Right lobe of liver (tissue), 6 donors: ENCODE measurements at regions not wholly inside any gene's neighbourhood (a gene's known extent, or its start where the extent isn't known, plus 50 kb on each side); places are given as distances from the start of the nearest gene placed in this dataset.
A peak's percentile ranks its signal among the peaks of the same experiment; 100 is the strongest.
"Not testable (repeated sequence)": the region's sequence is repeated elsewhere in the genome, so short reads cannot be mapped to it uniquely, and the experiment has no call there.

Source experiments
- ATAC-seq, 4 donors: fragments of 200-7000 bp; cut with Tn5 transposase; one replicate each; pipeline ENCODE4 v1.9.1; 2020; ENCODE audit warnings: mild to moderate bottlenecking in 4 of 4, moderate library complexity in 4 of 4
- DNase-seq, 3 donors: peaks; one replicate each; pipeline ENCODE4 v3.0.0-alpha.2; 2020
- H3K27ac ChIP-seq, 3 donors: fragments of 200-600 bp; one replicate each; pipeline ENCODE4 v1.8.0; 2022
- H3K27me3 ChIP-seq, 2 donors: fragments of 200-600 bp; one replicate each; pipeline ENCODE4 v1.8.0; 2022
- H3K36me3 ChIP-seq, 4 donors: fragments of 200-600 bp; sonication (generic) in 1 of 4; one replicate each; pipeline versions ENCODE4 v1.5.1 to v1.8.0; 2017 to 2022; ENCODE audit warnings: control low read depth in 1 of 4
- H3K4me1 ChIP-seq, 4 donors: fragments of 200-600 bp; sonication (generic) in 1 of 4; one replicate each; pipeline versions ENCODE4 v1.5.1 to v1.8.0; 2017 to 2022; ENCODE audit warnings: control low read depth in 1 of 4
- H3K4me3 ChIP-seq, 3 donors: fragments of 200-600 bp; one replicate each; pipeline ENCODE4 v1.8.0; 2022
- H3K9me3 ChIP-seq, 4 donors: fragments of 200-600 bp; sonication (generic) in 1 of 4; one replicate each; pipeline versions ENCODE4 v1.5.1 to v1.8.0; 2017 to 2022; ENCODE audit warnings: control low read depth in 1 of 4
- WGBS: methylation state at CpG from one replicate; pipeline ENCODE4 v1.1.6; 2018; ENCODE audit warnings: low coverage, low lambda C conversion rate; ENCODE audit not compliant: insufficient coverage; ENCODE audit errors: missing lambda C conversion rate; 5-methylcytosine and 5-hydroxymethylcytosine counted together
- intact Hi-C, 2 donors: fragments of 100-400 bp; cut with DNase I; formaldehyde crosslinking; loops; one replicate each; pipeline versions ENCODE4 v1.11.2 to v1.14.1; 2022
- donor health status: DM: no; HTN: yes; CAD: no.
- donor health status: DM: no; HTN: no; CAD: no.
- donor health status: DM: no; HTN: no; CAD: no.
- donor health status: DM: no; HTN: yes; CAD: no.
- donor health status: DM: no; HTN: yes; CAD: no.

GRCh38 chr16:88182967-88183881, 199.5 kb upstream of the ZNF469 start:
- not testable (repeated sequence) for H3K27ac ChIP-seq

GRCh38 chr16:88184053-88184452, 198.7 kb upstream of the ZNF469 start:
- ATAC-seq, H3K27me3 ChIP-seq: not testable (repeated sequence)
- WGBS: no CpG with 5 or more reads among the region's 14 CpGs

More at GRCh38 chr16:88182967-88183881, 199.5 kb upstream of the ZNF469 start:
- intact Hi-C loops, H3K9me3 ChIP-seq, ATAC-seq, H3K36me3 ChIP-seq, H3K27me3 ChIP-seq, H3K4me1 ChIP-seq, H3K4me3 ChIP-seq: not testable (repeated sequence)
- 65% methylated on average over 15 of the region's 33 CpGs for WGBS
- peak in 1 of 3 donors; percentile 27 for DNase-seq

GRCh38 chr16:88184566-88185355, 198.0 kb upstream of the ZNF469 start:
- H3K4me3 ChIP-seq, ATAC-seq, intact Hi-C loops, H3K27me3 ChIP-seq, H3K4me1 ChIP-seq, H3K27ac ChIP-seq, H3K9me3 ChIP-seq, H3K36me3 ChIP-seq: not testable (repeated sequence)
- peak in 1 of 3 donors; percentile 5 for DNase-seq
- WGBS: 80% methylated on average over 1 of the region's 36 CpGs

More at GRCh38 chr16:88184053-88184452, 198.7 kb upstream of the ZNF469 start:
- H3K36me3 ChIP-seq, intact Hi-C loops, H3K4me1 ChIP-seq, H3K9me3 ChIP-seq, H3K4me3 ChIP-seq, H3K27ac ChIP-seq: not testable (repeated sequence)
- peak in 1 of 3 donors; percentile 22 for DNase-seq

DNA sequence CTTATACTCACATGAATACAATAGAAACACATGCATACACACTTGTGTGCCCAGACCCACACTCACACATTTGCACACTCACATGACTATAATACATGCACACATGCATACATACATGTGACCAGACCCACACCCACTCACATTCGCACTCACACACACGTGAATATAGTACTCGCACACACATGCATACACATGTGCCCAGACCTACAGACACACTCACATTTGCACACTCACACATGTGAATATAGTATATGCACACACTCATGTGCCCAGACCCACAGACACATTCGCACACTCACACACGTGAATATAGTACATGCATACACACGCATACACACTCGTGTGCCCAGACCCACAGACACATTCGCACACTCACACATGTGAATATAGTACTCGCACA, 197.4 kb upstream of the ZNF469 start:
- H3K4me1 ChIP-seq, H3K27ac ChIP-seq, H3K36me3 ChIP-seq, H3K4me3 ChIP-seq, ATAC-seq, H3K27me3 ChIP-seq, intact Hi-C loops, H3K9me3 ChIP-seq, DNase-seq: not testable (repeated sequence)
- 63% methylated on average over 3 of the region's 9 CpGs for WGBS

GRCh38 chr16:88185976-88186888, 196.5 kb upstream of the ZNF469 start:
- H3K27ac ChIP-seq, H3K36me3 ChIP-seq, intact Hi-C loops, H3K27me3 ChIP-seq, H3K9me3 ChIP-seq, H3K4me1 ChIP-seq, H3K4me3 ChIP-seq: not testable (repeated sequence)
- peak in 1 of 4 donors; percentile 50 for ATAC-seq
- 73% methylated on average over 5 of the region's 55 CpGs for WGBS
- DNase-seq: peak in 1 of 3 donors; percentile 26

DNA sequence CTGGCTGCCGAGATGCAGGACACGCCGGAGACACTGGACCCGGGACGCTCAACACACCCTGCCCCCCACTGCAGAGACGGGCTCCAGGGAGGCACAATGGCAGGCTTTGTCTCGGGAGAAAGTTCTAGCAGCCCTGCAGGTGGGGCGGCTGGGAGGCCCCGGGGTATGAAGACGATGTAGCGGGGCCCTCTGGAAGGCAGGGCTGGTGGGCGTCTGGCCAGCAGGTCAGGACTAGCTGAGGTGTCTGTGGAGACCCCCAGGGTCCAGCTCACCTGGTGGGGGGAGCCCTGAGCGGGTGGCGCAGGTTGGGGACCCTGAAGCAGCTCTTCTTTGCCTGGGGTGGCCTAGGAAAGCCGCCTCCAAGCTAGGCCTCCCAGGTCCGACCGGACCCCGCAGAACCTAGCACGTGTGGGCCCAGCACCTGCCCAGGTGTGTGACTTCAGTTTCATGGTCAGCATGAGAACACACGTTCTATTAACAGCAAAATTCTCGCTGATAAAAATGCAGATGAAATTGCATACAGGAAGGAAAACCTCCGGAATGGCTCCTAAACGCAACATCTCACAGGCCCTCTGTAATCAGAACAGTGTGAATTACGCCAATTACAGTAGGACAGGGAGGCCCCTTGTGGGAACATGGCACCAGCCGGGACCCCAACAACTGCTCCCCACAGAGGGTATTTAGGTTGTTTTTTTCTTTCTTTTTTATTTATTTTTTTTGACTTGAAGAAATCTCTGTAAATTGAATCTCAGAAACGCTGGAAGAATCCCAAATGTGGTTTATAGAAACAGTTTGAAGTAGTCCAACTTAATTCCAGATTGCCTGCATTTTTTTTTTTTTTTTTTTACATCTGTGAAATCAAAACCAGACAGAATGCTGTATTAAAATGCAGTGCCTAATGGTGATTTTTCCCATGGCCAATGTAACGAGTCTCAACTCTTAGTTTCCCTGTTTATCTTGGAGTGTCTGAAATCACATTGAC, 195.6 kb upstream of the ZNF469 start:
- H3K9me3 ChIP-seq, H3K4me1 ChIP-seq, DNase-seq, H3K36me3 ChIP-seq, H3K27me3 ChIP-seq, H3K27ac ChIP-seq, intact Hi-C loops, H3K4me3 ChIP-seq: not testable (repeated sequence)
- peak in 1 of 4 donors; percentile 11 for ATAC-seq
- WGBS: 55% methylated on average over 6 of the region's 27 CpGs

DNA sequence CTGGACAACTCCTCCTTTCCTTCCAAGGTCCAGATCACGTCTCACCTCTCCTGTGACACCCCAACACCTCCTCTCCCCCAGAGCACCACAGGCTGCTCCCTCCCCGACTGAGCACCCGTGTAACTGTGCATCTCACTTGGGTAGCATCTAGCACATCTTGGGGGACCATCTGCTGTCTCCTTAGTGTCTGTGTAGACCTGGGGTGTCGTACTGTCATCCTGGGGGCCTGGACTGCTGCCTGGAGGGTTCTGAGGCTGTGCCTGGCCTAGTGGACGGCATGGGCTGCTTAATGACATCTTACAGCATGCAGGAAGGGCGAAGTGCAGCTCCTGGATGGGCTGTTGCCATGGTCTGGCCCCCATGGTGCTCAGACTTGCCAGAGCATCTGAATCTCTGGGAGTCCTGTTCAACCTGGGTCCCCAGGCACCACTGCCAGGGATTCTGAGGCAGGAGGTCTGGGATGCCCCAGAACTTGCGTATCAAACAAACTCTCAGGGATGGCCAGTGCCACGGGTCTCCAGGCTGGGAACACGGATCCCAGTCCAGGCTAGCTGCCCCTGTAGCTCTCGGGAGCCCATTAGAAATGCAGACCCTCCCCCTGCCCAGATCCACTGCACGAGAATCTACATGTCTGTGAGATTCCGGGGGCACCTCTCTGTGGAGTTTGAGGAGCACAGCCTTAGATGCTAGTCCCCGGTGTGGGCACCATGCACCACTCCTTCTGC, 194.4 kb upstream of the ZNF469 start:
- H3K27ac ChIP-seq, H3K36me3 ChIP-seq, H3K4me1 ChIP-seq, H3K9me3 ChIP-seq, intact Hi-C loops, H3K4me3 ChIP-seq, ATAC-seq, H3K27me3 ChIP-seq: not testable (repeated sequence)
- peak in 1 of 3 donors; percentile 24 for DNase-seq
- 83% methylated on average over 2 of the region's 13 CpGs for WGBS

GRCh38 chr16:88190592-88191095, 192.1 kb upstream of the ZNF469 start:
- H3K4me3 ChIP-seq, H3K9me3 ChIP-seq, intact Hi-C loops, H3K27me3 ChIP-seq, H3K27ac ChIP-seq, DNase-seq, H3K36me3 ChIP-seq, H3K4me1 ChIP-seq: not testable (repeated sequence)
- peak in 1 of 4 donors; percentile 13 for ATAC-seq
- WGBS: 20% methylated on average over 1 of the region's 3 CpGs

- H3K4me3 ChIP-seq, H3K27me3 ChIP-seq, H3K9me3 ChIP-seq, H3K27ac ChIP-seq, ATAC-seq, H3K36me3 ChIP-seq, DNase-seq, H3K4me1 ChIP-seq, intact Hi-C loops: not testable (repeated sequence)
- 83% methylated on average over 7 of the region's 9 CpGs for WGBS
Observed at GRCh38 chr16:88191168-88191567, 191.6 kb upstream of the ZNF469 start.
